T-cell (primary cell): ENCODE measurements at regions not wholly inside any gene's neighbourhood (a gene's known extent, or its start where the extent isn't known, plus 50 kb on each side); places are given as distances from the start of the nearest gene placed in this dataset.

Experiments used
- ATAC-seq, 4 experiments: fragments of 200-7000 bp in 3 of 4; fragments of 150-1000 bp in 1 of 4; cut with Tn5 transposase; replicated peaks in 1 of 4; 1 replicate in 3 of 4; 2 replicates in 1 of 4; pipeline ENCODE4 v1.10.0; 2021; ENCODE audit warnings: moderate library complexity in 3 of 4, mild to moderate bottlenecking in 2 of 4, moderate number of reproducible peaks in 1 of 4
- CTCF ChIA-PET, 2 donors: fragments of 300-600 bp; sonication (Branson Sonifier 250); formaldehyde crosslinking; loops; one replicate each; lab custom pipeline; 2022; ENCODE audit warnings: antibody characterized with exemption in 2 of 2; lab: Charles Lee
- POLR2A ChIA-PET, 2 donors: fragments of 300-600 bp; sonication (Branson Sonifier 250); formaldehyde crosslinking; loops; one replicate each; lab custom pipeline; 2022; ENCODE audit warnings: antibody characterized with exemption in 2 of 2; lab: Charles Lee
- DNase-seq, 35 experiments: peaks; one replicate each; pipeline versions ENCODE4 v3.0.0 to v3.0.0-alpha.2; 2013 to 2023
- H3K27ac ChIP-seq: one replicate; pipeline ENCODE4 v1.5.1; 2013; ENCODE audit warnings: low read length
- H3K27me3 ChIP-seq, 2 experiments: replicated peaks in 1 of 2; 1 replicate in 1 of 2; 2 replicates in 1 of 2; pipeline versions ENCODE4 v1.6.1 to v1.7.0; 2013; ENCODE audit warnings: low read length in 1 of 2, mixed read lengths in 1 of 2; ENCODE audit not compliant: control insufficient read depth in 2 of 2, insufficient read depth in 2 of 2; ENCODE audit errors: extremely low read depth in 1 of 2
- H3K36me3 ChIP-seq, 2 donors: 1 replicate in 1 of 2; 2 replicates in 1 of 2; pipeline versions ENCODE4 v1.6.1 to v1.7.0; 2013; ENCODE audit warnings: low read length in 1 of 2; ENCODE audit not compliant: control insufficient read depth in 2 of 2, insufficient read depth in 1 of 2; ENCODE audit errors: extremely low read depth in 1 of 2
- H3K4me1 ChIP-seq, 2 experiments: 1 replicate in 1 of 2; 2 replicates in 1 of 2; pipeline versions ENCODE4 v1.6.1 to v1.7.0; 2013; ENCODE audit warnings: low read length in 2 of 2, mixed read lengths in 1 of 2; ENCODE audit not compliant: insufficient read depth in 2 of 2, control insufficient read depth in 1 of 2; ENCODE audit errors: extremely low read depth in 1 of 2
- H3K4me3 ChIP-seq, 2 donors: 1 replicate in 1 of 2; 2 replicates in 1 of 2; pipeline versions ENCODE4 v1.5.1 to v1.7.0; 2013; ENCODE audit warnings: mild to moderate bottlenecking in 2 of 2, low read length in 1 of 2, moderate library complexity in 1 of 2; ENCODE audit not compliant: control insufficient read depth in 1 of 2; ENCODE audit errors: extremely low read depth in 1 of 2
- H3K9me3 ChIP-seq: 2 replicates; pipeline ENCODE4 v1.7.0; 2013
- H3K27ac Mint-ChIP-seq, 2 donors: one replicate each; pipeline ENCODE4 v1.8.0; 2020 to 2021; ENCODE audit warnings: mild to moderate bottlenecking in 2 of 2, mixed read lengths in 2 of 2
- H3K27me3 Mint-ChIP-seq, 2 donors: one replicate each; pipeline ENCODE4 v1.8.0; 2021 to 2022; ENCODE audit warnings: mixed read lengths in 2 of 2
- H3K36me3 Mint-ChIP-seq: one replicate; pipeline ENCODE4 v1.8.0; 2021; ENCODE audit warnings: mixed read lengths
- H3K4me1 Mint-ChIP-seq, 3 donors: one replicate each; pipeline ENCODE4 v1.8.0; 2020 to 2022; ENCODE audit warnings: mixed read lengths in 3 of 3, mild to moderate bottlenecking in 1 of 3
- H3K4me3 Mint-ChIP-seq, 3 donors: one replicate each; pipeline ENCODE4 v1.8.0; 2020 to 2022; ENCODE audit warnings: mild to moderate bottlenecking in 3 of 3, mixed read lengths in 3 of 3, moderate library complexity in 3 of 3
- H3K9me3 Mint-ChIP-seq, 3 donors: one replicate each; pipeline ENCODE4 v1.8.0; 2020 to 2022; ENCODE audit warnings: mixed read lengths in 3 of 3
- WGBS: methylation state at CpG from one replicate; pipeline ENCODE4 v1.1.5; 2013; ENCODE audit warnings: missing lambda C conversion rate; ENCODE audit not compliant: insufficient coverage; 5-methylcytosine and 5-hydroxymethylcytosine counted together

GRCh38 chr5:3963652-3964051 is 368.0 kb downstream of the IRX1 start:
- no peak overlapping the region for H3K4me3 Mint-ChIP-seq
- ATAC-seq (no peak), DNase-seq (no peak)
- no peak overlapping the region for H3K4me3 ChIP-seq
- H3K9me3 ChIP-seq = no peaks in the 10 kb centered on the region
- no peaks in the 10 kb centered on the region for H3K27me3 Mint-ChIP-seq
- H3K36me3 Mint-ChIP-seq = no peaks in the 10 kb centered on the region
- no peaks in the 10 kb centered on the region for H3K4me1 ChIP-seq
- CTCF ChIA-PET = no interaction called here
- no peaks in the 10 kb centered on the region for H3K36me3 ChIP-seq
- H3K4me1 Mint-ChIP-seq = peaks cover 0 to 5% (median 0%) of the 10 kb centered on the region in 3 donors
- no peak overlapping the region for H3K27ac Mint-ChIP-seq
- POLR2A ChIA-PET = no interaction called here
- no peaks in the 10 kb centered on the region for H3K27me3 ChIP-seq
- no peak overlapping the region for H3K27ac ChIP-seq
- no CpG with 5 or more reads among the region's 1 CpG for WGBS
- H3K9me3 Mint-ChIP-seq = peaks cover 3 to 17% (median 13%) of the 10 kb centered on the region in 3 donors

- no peak overlapping the region for H3K27ac Mint-ChIP-seq
- no peaks in the 10 kb centered on the region for H3K27me3 Mint-ChIP-seq
- WGBS = 0% methylated on average over 1 of the region's 6 CpGs
- peaks cover 6 to 32% (median 21%) of the 10 kb centered on the region in 3 donors for H3K9me3 Mint-ChIP-seq
- Histone ChIP-seq H3K36me3 (no peaks in the 10 kb centered on the region), H3K4me1 (no peaks in the 10 kb centered on the region), H3K27me3 (no peaks in the 10 kb centered on the region), H3K9me3 (no peaks in the 10 kb centered on the region), H3K27ac (no peak overlapping the region), H3K4me3 (no peak overlapping the region)
- DNase-seq = no peak
- H3K4me1 Mint-ChIP-seq = peaks cover 0 to 9% (median 0%) of the 10 kb centered on the region in 3 donors
- ChIA-PET CTCF (no interaction called here), POLR2A (no interaction called here)
- H3K4me3 Mint-ChIP-seq = no peak overlapping the region
- H3K36me3 Mint-ChIP-seq = no peaks in the 10 kb centered on the region
- no peak for ATAC-seq
Measured at GRCh38 chr5:3980156-3980555, 384.5 kb downstream of the IRX1 start.

DNA sequence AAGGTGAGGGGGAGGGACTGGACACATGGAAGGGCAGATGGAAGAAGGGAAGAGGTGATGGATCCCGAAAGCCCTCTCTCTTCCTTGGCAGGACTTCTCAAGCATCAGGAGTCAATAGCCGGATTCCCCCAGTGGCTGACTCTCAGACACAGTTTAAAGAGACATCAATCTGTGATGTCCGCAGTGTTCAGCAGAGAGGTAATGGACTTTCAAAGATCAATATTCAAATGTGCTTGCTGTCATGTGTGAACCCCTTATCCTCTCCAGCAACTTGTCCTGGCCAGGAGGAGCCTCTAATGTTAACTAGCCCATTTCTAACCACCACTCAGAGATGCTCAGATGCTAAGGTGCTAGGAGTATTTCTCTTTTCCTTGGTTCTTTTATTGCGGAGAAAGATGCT is 392.2 kb downstream of the IRX1 start:
- H3K27me3 Mint-ChIP-seq = no peaks in the 10 kb centered on the region
- H3K4me1 ChIP-seq = no peaks in the 10 kb centered on the region
- H3K4me3 ChIP-seq = no peak overlapping the region
- H3K36me3 ChIP-seq = no peaks in the 10 kb centered on the region
- POLR2A ChIA-PET = no interaction called here
- H3K9me3 ChIP-seq = no peaks in the 10 kb centered on the region
- no peak overlapping the region for H3K4me3 Mint-ChIP-seq
- no peak overlapping the region for H3K27ac Mint-ChIP-seq
- no CpG with 5 or more reads among the region's 4 CpGs for WGBS
- no peak for ATAC-seq
- no peaks in the 10 kb centered on the region for H3K36me3 Mint-ChIP-seq
- H3K27me3 ChIP-seq = no peaks in the 10 kb centered on the region
- H3K9me3 Mint-ChIP-seq = peaks cover 3 to 13% (median 4%) of the 10 kb centered on the region in 3 donors
- no peak overlapping the region for H3K27ac ChIP-seq
- no peak for DNase-seq
- CTCF ChIA-PET = no interaction called here
- H3K4me1 Mint-ChIP-seq = no peaks in the 10 kb centered on the region

DNA sequence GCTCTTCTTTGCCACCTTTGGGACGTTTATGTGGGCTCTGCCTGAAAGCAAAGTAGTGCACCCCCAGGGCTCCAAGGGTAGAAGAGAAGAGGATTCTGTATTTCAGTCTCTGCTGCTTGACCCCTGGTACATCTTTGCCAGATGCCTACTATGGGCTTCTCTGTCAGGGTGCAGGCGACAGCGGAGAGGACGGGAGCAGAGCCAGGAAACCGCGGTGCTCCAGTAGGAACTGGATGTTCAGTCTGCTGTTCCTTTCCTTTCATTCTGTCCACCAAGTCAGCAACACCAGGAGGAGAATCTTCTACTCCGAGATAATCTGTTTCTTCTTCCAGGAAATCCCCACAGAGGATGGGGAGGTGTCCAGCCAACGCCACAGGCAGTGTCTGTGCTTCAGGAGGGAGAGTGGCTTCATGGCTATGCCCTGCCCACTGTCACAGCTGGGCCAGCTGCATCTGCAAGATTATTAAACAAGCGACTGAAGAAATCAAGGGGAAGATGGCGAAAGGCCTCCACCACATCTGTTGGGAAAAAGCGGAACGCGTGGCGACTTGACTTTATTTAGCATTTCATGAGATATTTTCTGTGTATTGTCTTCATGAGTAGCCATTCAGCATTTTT is 398.3 kb downstream of the IRX1 start:
- whole genome bisulfite sequencing = 54% methylated on average over 3 of the region's 14 CpGs
- no peak overlapping the region for H3K4me3 ChIP-seq
- H3K4me1 ChIP-seq = no peaks in the 10 kb centered on the region
- Mint-ChIP-seq H3K4me1 (no peaks in the 10 kb centered on the region), H3K9me3 (peaks cover 0 to 8% (median 3%) of the 10 kb centered on the region in 3 donors), H3K4me3 (no peak overlapping the region), H3K27me3 (no peaks in the 10 kb centered on the region), H3K36me3 (no peaks in the 10 kb centered on the region), H3K27ac (no peak overlapping the region)
- H3K27me3 ChIP-seq = no peaks in the 10 kb centered on the region
- ChIA-PET CTCF (no interaction called here), POLR2A (no interaction called here)
- no peak for ATAC-seq
- H3K36me3 ChIP-seq = no peaks in the 10 kb centered on the region
- no peak overlapping the region for H3K27ac ChIP-seq
- no peaks in the 10 kb centered on the region for H3K9me3 ChIP-seq
- no peak for DNase-seq

DNA sequence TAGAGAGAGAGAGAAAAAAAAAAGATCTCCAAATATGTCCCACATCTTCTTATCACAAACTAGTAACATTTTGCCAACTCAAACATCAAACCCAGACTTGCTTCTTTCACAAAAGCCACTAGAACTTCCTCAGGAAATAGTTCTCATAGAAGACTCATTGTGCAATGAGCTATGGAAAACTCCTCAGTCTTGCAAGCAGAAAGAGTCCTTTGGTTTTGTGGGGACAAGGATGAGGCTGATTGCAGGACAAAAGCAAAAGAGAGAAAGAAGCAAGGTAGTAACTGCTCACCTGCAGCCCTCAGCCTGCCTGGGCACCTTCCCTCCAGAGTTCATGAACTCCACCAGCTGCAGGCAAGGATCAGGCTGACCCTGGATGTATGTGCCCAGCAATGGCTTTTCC is 399.0 kb downstream of the IRX1 start:
- no peaks in the 10 kb centered on the region for H3K4me1 Mint-ChIP-seq
- H3K36me3 Mint-ChIP-seq = no peaks in the 10 kb centered on the region
- no peak overlapping the region for H3K4me3 ChIP-seq
- ATAC-seq = no peak
- DNase-seq = no peak
- H3K27ac ChIP-seq = no peak overlapping the region
- peaks cover 0 to 2% of the 10 kb centered on the region in 2 experiments for H3K27me3 ChIP-seq
- ChIA-PET POLR2A (no interaction called here), CTCF (no interaction called here)
- peaks cover 3 to 8% (median 3%) of the 10 kb centered on the region in 3 donors for H3K9me3 Mint-ChIP-seq
- H3K4me1 ChIP-seq = no peaks in the 10 kb centered on the region
- H3K4me3 Mint-ChIP-seq = no peak overlapping the region
- no peaks in the 10 kb centered on the region for H3K27me3 Mint-ChIP-seq
- no peaks in the 10 kb centered on the region for H3K36me3 ChIP-seq
- H3K9me3 ChIP-seq = no peaks in the 10 kb centered on the region
- no peak overlapping the region for H3K27ac Mint-ChIP-seq

GRCh38 chr5:3995954-3996619 is 400.5 kb downstream of the IRX1 start:
- peaks cover 3 to 5% (median 3%) of the 10 kb centered on the region in 3 donors for H3K9me3 Mint-ChIP-seq
- no peaks in the 10 kb centered on the region for H3K27me3 Mint-ChIP-seq
- DNase-seq = no peak
- POLR2A ChIA-PET = no interaction called here
- WGBS = no CpG with 5 or more reads among the region's 8 CpGs
- CTCF ChIA-PET = no interaction called here
- no peaks in the 10 kb centered on the region for H3K4me1 Mint-ChIP-seq
- no peak for ATAC-seq
- Histone ChIP-seq H3K4me1 (no peaks in the 10 kb centered on the region), H3K27ac (no peak overlapping the region), H3K36me3 (no peaks in the 10 kb centered on the region), H3K9me3 (no peaks in the 10 kb centered on the region), H3K4me3 (no peak overlapping the region), H3K27me3 (peaks cover 0 to 5% of the 10 kb centered on the region in 2 experiments)
- H3K36me3 Mint-ChIP-seq = no peaks in the 10 kb centered on the region
- no peak overlapping the region for H3K27ac Mint-ChIP-seq
- no peak overlapping the region for H3K4me3 Mint-ChIP-seq
